ENCODE measurements at regions not wholly inside any gene's neighbourhood (a gene's known extent, or its start where the extent isn't known, plus 50 kb on each side); places are given as distances from the start of the nearest gene placed in this dataset.

- TF ChIP-seq HNF4A (conservative IDR thresholded peaks at IDR 0.05), result no peak
- no peak for TF ChIP-seq FOXA2 (IDR thresholded peaks at IDR 0.05)
- TF ChIP-seq MAX (IDR thresholded peaks at IDR 0.05), result no peak
- no peak for TF ChIP-seq ZBTB33 (IDR thresholded peaks at IDR 0.05)
- no peak for TF ChIP-seq RXRA (IDR thresholded peaks at IDR 0.05)
- no peak for TF ChIP-seq NR2F2 (IDR thresholded peaks at IDR 0.05)
- TF ChIP-seq, protein P1, sequence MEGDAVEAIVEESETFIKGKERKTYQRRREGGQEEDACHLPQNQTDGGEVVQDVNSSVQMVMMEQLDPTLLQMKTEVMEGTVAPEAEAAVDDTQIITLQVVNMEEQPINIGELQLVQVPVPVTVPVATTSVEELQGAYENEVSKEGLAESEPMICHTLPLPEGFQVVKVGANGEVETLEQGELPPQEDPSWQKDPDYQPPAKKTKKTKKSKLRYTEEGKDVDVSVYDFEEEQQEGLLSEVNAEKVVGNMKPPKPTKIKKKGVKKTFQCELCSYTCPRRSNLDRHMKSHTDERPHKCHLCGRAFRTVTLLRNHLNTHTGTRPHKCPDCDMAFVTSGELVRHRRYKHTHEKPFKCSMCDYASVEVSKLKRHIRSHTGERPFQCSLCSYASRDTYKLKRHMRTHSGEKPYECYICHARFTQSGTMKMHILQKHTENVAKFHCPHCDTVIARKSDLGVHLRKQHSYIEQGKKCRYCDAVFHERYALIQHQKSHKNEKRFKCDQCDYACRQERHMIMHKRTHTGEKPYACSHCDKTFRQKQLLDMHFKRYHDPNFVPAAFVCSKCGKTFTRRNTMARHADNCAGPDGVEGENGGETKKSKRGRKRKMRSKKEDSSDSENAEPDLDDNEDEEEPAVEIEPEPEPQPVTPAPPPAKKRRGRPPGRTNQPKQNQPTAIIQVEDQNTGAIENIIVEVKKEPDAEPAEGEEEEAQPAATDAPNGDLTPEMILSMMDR (IDR thresholded peaks at IDR 0.05; ENCODE audit: low read depth, low read length, missing input control), result no peak
- TF ChIP-seq REST (IDR thresholded peaks at IDR 0.05), result no peak
- TF ChIP-seq SP1 (IDR thresholded peaks at IDR 0.05), result no peak
- TF ChIP-seq JUND (IDR thresholded peaks at IDR 0.05), result no peak
- TF ChIP-seq TAF1 (conservative IDR thresholded peaks at IDR 0.05), result no peak
- no peak for TF ChIP-seq GABPA (IDR thresholded peaks at IDR 0.05 in 1 of 2, conservative IDR thresholded peaks at IDR 0.05 in 1 of 2)
- TF ChIP-seq FOXA1 (IDR thresholded peaks at IDR 0.05), result no peak
- no peak for TF ChIP-seq ATF3 (IDR thresholded peaks at IDR 0.05)
- TF ChIP-seq EGR1 (IDR thresholded peaks at IDR 0.05; ENCODE audit: low read depth in 2 of 2), result no peak
- TF ChIP-seq HNF4G (IDR thresholded peaks at IDR 0.05), result no peak
- no peak for TF ChIP-seq YY1 (IDR thresholded peaks at IDR 0.05)
- Histone ChIP-seq H3K9ac (ENCODE audit: low read depth in 1 of 2, low read length in 2 of 2) (no peak overlapping the region), H3K36me3 (ENCODE audit: control insufficient read depth in 4 of 4, insufficient read depth in 3 of 4, low read depth in 1 of 4, low read length in 3 of 4) (no peaks in the 10 kb centered on the region), H3K27ac (ENCODE audit: low read depth in 1 of 2, low read length in 2 of 2) (no peak overlapping the region), H3K4me3 (ENCODE audit: low read depth in 1 of 3, low read length in 3 of 3) (no peak overlapping the region), H3K27me3 (ENCODE audit: control insufficient read depth in 4 of 4, insufficient read depth in 4 of 4, low read length in 3 of 4) (peaks cover 0 to 3% (median 0%) of the 10 kb centered on the region in 4 donors), H3K4me1 (ENCODE audit: control insufficient read depth in 4 of 4, insufficient read depth in 4 of 4, low read length in 3 of 4) (no peaks in the 10 kb centered on the region), H3K9me3 (ENCODE audit: control insufficient read depth in 4 of 4, low read length in 3 of 4) (no peaks in the 10 kb centered on the region)
- DNase-seq (ENCODE audit: low spot score), result no peak
- WGBS, result 40% methylated on average over 2 of the region's 2 CpGs
Measured at GRCh38 chr2:41431756-41432155, 616.1 kb upstream of the PKDCC start.

- no peaks in the 10 kb centered on the region for H3K27me3 ChIP-seq (ENCODE audit: control insufficient read depth in 4 of 4, insufficient read depth in 4 of 4, low read length in 3 of 4)
- no peak for DNase-seq (ENCODE audit: low spot score)
- H3K27ac ChIP-seq (ENCODE audit: low read depth in 1 of 2, low read length in 2 of 2), result no peak overlapping the region
- no peaks in the 10 kb centered on the region for H3K36me3 ChIP-seq (ENCODE audit: control insufficient read depth in 4 of 4, insufficient read depth in 3 of 4, low read depth in 1 of 4, low read length in 3 of 4)
- H3K4me1 ChIP-seq (ENCODE audit: control insufficient read depth in 4 of 4, insufficient read depth in 4 of 4, low read length in 3 of 4), result no peaks in the 10 kb centered on the region
- no peak overlapping the region for H3K9ac ChIP-seq (ENCODE audit: low read depth in 1 of 2, low read length in 2 of 2)
- no peak overlapping the region for H3K4me3 ChIP-seq (ENCODE audit: low read depth in 1 of 3, low read length in 3 of 3)
- peaks cover 0 to 6% (median 1%) of the 10 kb centered on the region in 4 donors for H3K9me3 ChIP-seq (ENCODE audit: control insufficient read depth in 4 of 4, low read length in 3 of 4)
- 84% methylated on average over 1 of the region's 1 CpG for WGBS
- TF ChIP-seq, protein P1 (IDR thresholded peaks at IDR 0.05; ENCODE audit: low read depth, low read length, missing input control), result no peak
- TF ChIP-seq FOXA1 (IDR thresholded peaks at IDR 0.05) (no peak), NR2F2 (IDR thresholded peaks at IDR 0.05) (no peak), SP1 (IDR thresholded peaks at IDR 0.05) (no peak), RXRA (IDR thresholded peaks at IDR 0.05) (no peak), TAF1 (conservative IDR thresholded peaks at IDR 0.05) (no peak), YY1 (IDR thresholded peaks at IDR 0.05) (no peak), REST (IDR thresholded peaks at IDR 0.05) (no peak), HNF4A (conservative IDR thresholded peaks at IDR 0.05) (no peak), HNF4G (IDR thresholded peaks at IDR 0.05) (no peak)
Measured at GRCh38 chr2:41432459-41432858, 615.4 kb upstream of the PKDCC start.
